ENCODE measurements at regions not wholly inside any gene's neighbourhood (a gene's known extent, or its start where the extent isn't known, plus 50 kb on each side); places are given as distances from the start of the nearest gene placed in this dataset.

DNA sequence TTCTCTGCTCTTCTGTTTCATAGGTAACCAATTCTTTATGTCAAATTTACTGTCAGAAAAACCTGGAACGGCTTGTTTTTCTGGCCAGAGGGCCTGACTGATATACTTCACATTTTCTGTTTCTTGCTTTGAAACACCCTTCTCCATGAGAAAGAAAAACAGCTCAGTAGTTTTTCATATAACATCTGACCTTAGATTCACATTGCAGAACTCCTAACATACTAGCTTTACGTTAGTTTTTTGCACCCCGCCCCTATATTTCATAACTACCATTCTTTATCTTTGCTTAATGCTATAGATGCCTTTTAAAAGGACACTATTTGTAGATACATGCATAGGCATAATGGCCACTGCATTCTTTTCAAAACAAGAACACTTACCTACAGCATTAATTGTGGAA lies 83.9 kb upstream of the TSC22D2 start:
- no peak for TF ChIP-seq POLR2A (IDR thresholded peaks at IDR 0.05; ENCODE audit: borderline replicate concordance, extremely low read depth, insufficient read depth, insufficient read length)
- TF ChIP-seq, protein P1, sequence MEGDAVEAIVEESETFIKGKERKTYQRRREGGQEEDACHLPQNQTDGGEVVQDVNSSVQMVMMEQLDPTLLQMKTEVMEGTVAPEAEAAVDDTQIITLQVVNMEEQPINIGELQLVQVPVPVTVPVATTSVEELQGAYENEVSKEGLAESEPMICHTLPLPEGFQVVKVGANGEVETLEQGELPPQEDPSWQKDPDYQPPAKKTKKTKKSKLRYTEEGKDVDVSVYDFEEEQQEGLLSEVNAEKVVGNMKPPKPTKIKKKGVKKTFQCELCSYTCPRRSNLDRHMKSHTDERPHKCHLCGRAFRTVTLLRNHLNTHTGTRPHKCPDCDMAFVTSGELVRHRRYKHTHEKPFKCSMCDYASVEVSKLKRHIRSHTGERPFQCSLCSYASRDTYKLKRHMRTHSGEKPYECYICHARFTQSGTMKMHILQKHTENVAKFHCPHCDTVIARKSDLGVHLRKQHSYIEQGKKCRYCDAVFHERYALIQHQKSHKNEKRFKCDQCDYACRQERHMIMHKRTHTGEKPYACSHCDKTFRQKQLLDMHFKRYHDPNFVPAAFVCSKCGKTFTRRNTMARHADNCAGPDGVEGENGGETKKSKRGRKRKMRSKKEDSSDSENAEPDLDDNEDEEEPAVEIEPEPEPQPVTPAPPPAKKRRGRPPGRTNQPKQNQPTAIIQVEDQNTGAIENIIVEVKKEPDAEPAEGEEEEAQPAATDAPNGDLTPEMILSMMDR (IDR thresholded peaks at IDR 0.05 in 2 of 3, conservative IDR thresholded peaks at IDR 0.05 in 1 of 3; ENCODE audit: borderline replicate concordance in 1 of 3, insufficient read depth in 1 of 3, low read depth in 2 of 3, low read length in 2 of 3): no peak
- TF ChIP-seq, protein P2, sequence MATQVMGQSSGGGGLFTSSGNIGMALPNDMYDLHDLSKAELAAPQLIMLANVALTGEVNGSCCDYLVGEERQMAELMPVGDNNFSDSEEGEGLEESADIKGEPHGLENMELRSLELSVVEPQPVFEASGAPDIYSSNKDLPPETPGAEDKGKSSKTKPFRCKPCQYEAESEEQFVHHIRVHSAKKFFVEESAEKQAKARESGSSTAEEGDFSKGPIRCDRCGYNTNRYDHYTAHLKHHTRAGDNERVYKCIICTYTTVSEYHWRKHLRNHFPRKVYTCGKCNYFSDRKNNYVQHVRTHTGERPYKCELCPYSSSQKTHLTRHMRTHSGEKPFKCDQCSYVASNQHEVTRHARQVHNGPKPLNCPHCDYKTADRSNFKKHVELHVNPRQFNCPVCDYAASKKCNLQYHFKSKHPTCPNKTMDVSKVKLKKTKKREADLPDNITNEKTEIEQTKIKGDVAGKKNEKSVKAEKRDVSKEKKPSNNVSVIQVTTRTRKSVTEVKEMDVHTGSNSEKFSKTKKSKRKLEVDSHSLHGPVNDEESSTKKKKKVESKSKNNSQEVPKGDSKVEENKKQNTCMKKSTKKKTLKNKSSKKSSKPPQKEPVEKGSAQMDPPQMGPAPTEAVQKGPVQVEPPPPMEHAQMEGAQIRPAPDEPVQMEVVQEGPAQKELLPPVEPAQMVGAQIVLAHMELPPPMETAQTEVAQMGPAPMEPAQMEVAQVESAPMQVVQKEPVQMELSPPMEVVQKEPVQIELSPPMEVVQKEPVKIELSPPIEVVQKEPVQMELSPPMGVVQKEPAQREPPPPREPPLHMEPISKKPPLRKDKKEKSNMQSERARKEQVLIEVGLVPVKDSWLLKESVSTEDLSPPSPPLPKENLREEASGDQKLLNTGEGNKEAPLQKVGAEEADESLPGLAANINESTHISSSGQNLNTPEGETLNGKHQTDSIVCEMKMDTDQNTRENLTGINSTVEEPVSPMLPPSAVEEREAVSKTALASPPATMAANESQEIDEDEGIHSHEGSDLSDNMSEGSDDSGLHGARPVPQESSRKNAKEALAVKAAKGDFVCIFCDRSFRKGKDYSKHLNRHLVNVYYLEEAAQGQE (IDR thresholded peaks at IDR 0.05; ENCODE audit: low read depth): no peak
- no peak for TF ChIP-seq CEBPB (IDR thresholded peaks at IDR 0.05; ENCODE audit: low read depth)
- TF ChIP-seq YY1 (IDR thresholded peaks at IDR 0.05; ENCODE audit: extremely low read depth, insufficient replicate concordance, low read depth, low read length): no peak
- TF ChIP-seq, protein P3, sequence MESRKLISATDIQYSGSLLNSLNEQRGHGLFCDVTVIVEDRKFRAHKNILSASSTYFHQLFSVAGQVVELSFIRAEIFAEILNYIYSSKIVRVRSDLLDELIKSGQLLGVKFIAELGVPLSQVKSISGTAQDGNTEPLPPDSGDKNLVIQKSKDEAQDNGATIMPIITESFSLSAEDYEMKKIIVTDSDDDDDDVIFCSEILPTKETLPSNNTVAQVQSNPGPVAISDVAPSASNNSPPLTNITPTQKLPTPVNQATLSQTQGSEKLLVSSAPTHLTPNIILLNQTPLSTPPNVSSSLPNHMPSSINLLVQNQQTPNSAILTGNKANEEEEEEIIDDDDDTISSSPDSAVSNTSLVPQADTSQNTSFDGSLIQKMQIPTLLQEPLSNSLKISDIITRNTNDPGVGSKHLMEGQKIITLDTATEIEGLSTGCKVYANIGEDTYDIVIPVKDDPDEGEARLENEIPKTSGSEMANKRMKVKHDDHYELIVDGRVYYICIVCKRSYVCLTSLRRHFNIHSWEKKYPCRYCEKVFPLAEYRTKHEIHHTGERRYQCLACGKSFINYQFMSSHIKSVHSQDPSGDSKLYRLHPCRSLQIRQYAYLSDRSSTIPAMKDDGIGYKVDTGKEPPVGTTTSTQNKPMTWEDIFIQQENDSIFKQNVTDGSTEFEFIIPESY (IDR thresholded peaks at IDR 0.05; ENCODE audit: extremely low read depth, insufficient replicate concordance, low read length): no peak
- TF ChIP-seq EZH2 (IDR thresholded peaks at IDR 0.05): no peak
- no peak for TF ChIP-seq CBX3 (IDR thresholded peaks at IDR 0.05; ENCODE audit: low read depth)
- TF ChIP-seq SIN3A (IDR thresholded peaks at IDR 0.05; ENCODE audit: low read depth): no peak
- TF ChIP-seq POLR2AphosphoS5 (IDR thresholded peaks at IDR 0.05; ENCODE audit: low read depth, low read length): no peak
- TF ChIP-seq ZNF274 (IDR thresholded peaks at IDR 0.05; ENCODE audit: low read depth, low read length): no peak
- TF ChIP-seq EZH2phosphoT487 (IDR thresholded peaks at IDR 0.05; ENCODE audit: borderline replicate concordance): no peak
- no peak for TF ChIP-seq SRF (IDR thresholded peaks at IDR 0.05; ENCODE audit: low read depth)
- TF ChIP-seq RAD21 (IDR thresholded peaks at IDR 0.05; ENCODE audit: low read depth): no peak

Measured in HCT116 (cell line).